IMR-90 (cell line): ENCODE measurements at regions not wholly inside any gene's neighbourhood (a gene's known extent, or its start where the extent isn't known, plus 50 kb on each side); places are given as distances from the start of the nearest gene placed in this dataset.

ENCODE experiments used
- ATAC-seq: fragments of 200-7000 bp; cut with Tn5 transposase; 2 replicates; pipeline ENCODE4 v1.9.1; 2020; ENCODE audit warnings: low read depth, mild to moderate bottlenecking, moderate library complexity
- BruUV-seq: library from RNA; stranded (reverse); fragments of 400-500 nt; replicated peaks from 2 replicates; lab custom pipeline; 2021; lab: Mats Ljungman, UMichigan
- CTCF ChIA-PET: fragments of 300-600 bp; formaldehyde crosslinking; extraction: SDS; loops from one replicate; lab custom pipeline; 2021; ENCODE audit warnings: antibody characterized with exemption; lab: Yijun Ruan, JAX
- POLR2A ChIA-PET: fragments of 300-600 bp; sonication (Branson Sonifier 250); formaldehyde crosslinking; loops from one replicate; lab custom pipeline; 2022; ENCODE audit warnings: antibody characterized with exemption; ENCODE audit not compliant: unreplicated experiment; lab: Charles Lee
- DNase-seq: peaks from one replicate; pipeline ENCODE4 v3.0.0; 2013
- H2AFZ ChIP-seq: replicated peaks from 2 replicates; pipeline ENCODE3; 2013; ENCODE audit warnings: low read length, mild to moderate bottlenecking; ENCODE audit not compliant: poor library complexity
- H2AK5ac ChIP-seq: 2 replicates; pipeline ENCODE4 v1.6.1; 2013; ENCODE audit warnings: low read depth, low read length, inconsistent platforms
- H2AK9ac ChIP-seq: replicated peaks from 2 replicates; pipeline ENCODE3; 2013; ENCODE audit warnings: mild to moderate bottlenecking, low read depth, low read length, moderate library complexity; ENCODE audit not compliant: poor library complexity
- H2BK120ac ChIP-seq: 2 replicates; pipeline ENCODE4 v1.6.1; 2013; ENCODE audit warnings: low read depth, low read length, inconsistent platforms
- H2BK15ac ChIP-seq: 3 replicates; pipeline ENCODE4 v1.6.1; 2013; ENCODE audit warnings: low read depth, low read length, inconsistent platforms
- H2BK20ac ChIP-seq: 2 replicates; pipeline ENCODE4 v1.6.1; 2013; ENCODE audit warnings: low read depth, mild to moderate bottlenecking, inconsistent platforms, low read length, moderate library complexity
- H2BK5ac ChIP-seq: 2 replicates; pipeline ENCODE4 v1.6.1; 2013; ENCODE audit warnings: mild to moderate bottlenecking, low read depth, low read length, inconsistent platforms; ENCODE audit not compliant: poor library complexity, severe bottlenecking
- H3K14ac ChIP-seq: replicated peaks from 2 replicates; pipeline ENCODE4 v1.6.1; 2013; ENCODE audit warnings: low read depth, low read length, inconsistent platforms
- H3K18ac ChIP-seq: 2 replicates; pipeline ENCODE4 v1.6.1; 2013; ENCODE audit warnings: low read depth, low read length, control low read depth
- H3K23ac ChIP-seq: 2 replicates; pipeline ENCODE4 v1.6.1; 2013; ENCODE audit warnings: low read depth, low read length, inconsistent platforms
- H3K27ac ChIP-seq: 2 replicates; pipeline ENCODE4 v1.5.1; 2013; ENCODE audit warnings: mild to moderate bottlenecking, control low read depth, low read length; ENCODE audit not compliant: insufficient read depth
- H3K27me3 ChIP-seq: 2 replicates; pipeline ENCODE4 v1.6.1; 2013; ENCODE audit warnings: low read length; ENCODE audit not compliant: control insufficient read depth, insufficient read depth
- H3K36me3 ChIP-seq: 2 replicates; pipeline ENCODE4 v1.6.1; 2013; ENCODE audit warnings: low read length, mixed read lengths; ENCODE audit not compliant: control insufficient read depth, insufficient read depth
- H3K4ac ChIP-seq: 2 replicates; pipeline ENCODE4 v1.6.1; 2013; ENCODE audit warnings: low read depth, low read length, inconsistent platforms
- H3K4me1 ChIP-seq: 2 replicates; pipeline ENCODE4 v1.6.1; 2013; ENCODE audit warnings: low read length, mixed read lengths; ENCODE audit not compliant: control insufficient read depth, insufficient read depth
- H3K4me2 ChIP-seq: 2 replicates; pipeline ENCODE4 v1.6.1; 2013; ENCODE audit warnings: low read depth, mild to moderate bottlenecking, control low read depth, low read length, moderate library complexity
- H3K4me3 ChIP-seq: 2 replicates; pipeline ENCODE4 v1.5.1; 2013; ENCODE audit warnings: low read depth, mild to moderate bottlenecking, control low read depth, low read length, moderate library complexity; ENCODE audit not compliant: insufficient read depth
- H3K56ac ChIP-seq: 2 replicates; pipeline ENCODE4 v1.6.1; 2013; ENCODE audit warnings: low read length, inconsistent platforms; ENCODE audit not compliant: insufficient read depth; ENCODE audit errors: extremely low read depth
- H3K79me1 ChIP-seq, 2 experiments: 2 replicates each; pipeline ENCODE4 v1.6.1; 2013; ENCODE audit warnings: low read length in 2 of 2, inconsistent platforms in 1 of 2, low read depth in 1 of 2
- H3K9ac ChIP-seq: 2 replicates; pipeline ENCODE4 v1.6.1; 2013; ENCODE audit warnings: low read depth, low read length, control low read depth
- H3K9me1 ChIP-seq: 2 replicates; pipeline ENCODE4 v1.6.1; 2013; ENCODE audit warnings: low read length, inconsistent platforms; ENCODE audit not compliant: insufficient read depth
- H3K9me3 ChIP-seq: 2 replicates; pipeline ENCODE4 v1.6.1; 2013; ENCODE audit warnings: low read length; ENCODE audit not compliant: control insufficient read depth, insufficient read depth
- H4K20me1 ChIP-seq: 2 replicates; pipeline ENCODE4 v1.6.1; 2013; ENCODE audit warnings: low read length, inconsistent platforms; ENCODE audit not compliant: insufficient read depth
- H4K5ac ChIP-seq: 2 replicates; pipeline ENCODE4 v1.6.1; 2013; ENCODE audit warnings: mild to moderate bottlenecking, low read depth, low read length, control low read depth
- H4K8ac ChIP-seq, 2 experiments: 2 replicates each; pipeline ENCODE4 v1.6.1; 2013; ENCODE audit warnings: low read depth in 2 of 2, low read length in 2 of 2, control low read depth in 1 of 2, inconsistent platforms in 1 of 2
- H4K91ac ChIP-seq: 2 replicates; pipeline ENCODE4 v1.6.1; 2013; ENCODE audit warnings: low read depth, low read length, inconsistent platforms; ENCODE audit not compliant: insufficient read depth
- BHLHE40 ChIP-seq: fragments of 150-350 bp; IDR thresholded peaks from 2 replicates; pipeline ENCODE4 v1.6.1; 2016; ENCODE audit warnings: mild to moderate bottlenecking, low read depth, low read length
- CEBPB ChIP-seq: IDR thresholded peaks from 2 replicates; pipeline ENCODE4 v1.6.1; 2012; ENCODE audit warnings: low read depth, low read length, improper control_type of control experiment
- CHD1 ChIP-seq: IDR thresholded peaks from 2 replicates; pipeline ENCODE4 v1.6.1; 2012; ENCODE audit warnings: low read depth, low read length, improper control_type of control experiment
- CTCF ChIP-seq: conservative IDR thresholded peaks from 2 replicates; pipeline ENCODE4 v1.5.1; 2012; ENCODE audit warnings: mild to moderate bottlenecking, low read depth, low read length, improper control_type of control experiment
- ELK1 ChIP-seq: fragments of 150-350 bp; IDR thresholded peaks from 2 replicates; pipeline ENCODE4 v1.6.1; 2016; ENCODE audit warnings: low read depth, mild to moderate bottlenecking, low read length, moderate library complexity, borderline replicate concordance
- FOS ChIP-seq: fragments of 150-350 bp; IDR thresholded peaks from 2 replicates; pipeline ENCODE4 v1.6.1; 2016; ENCODE audit warnings: low read depth, low read length
- MAFK ChIP-seq: IDR thresholded peaks from 2 replicates; pipeline ENCODE4 v1.6.1; 2012; ENCODE audit warnings: low read depth, low read length, improper control_type of control experiment
- MAZ ChIP-seq: IDR thresholded peaks from 2 replicates; pipeline ENCODE4 v1.6.1; 2012; ENCODE audit warnings: low read depth, mild to moderate bottlenecking, low read length, improper control_type of control experiment, moderate library complexity, borderline replicate concordance
- MXI1 ChIP-seq: IDR thresholded peaks from 2 replicates; pipeline ENCODE4 v1.6.1; 2012; ENCODE audit warnings: low read depth, mild to moderate bottlenecking, low read length, moderate library complexity, borderline replicate concordance
- NFE2L2 ChIP-seq: fragments of 150-350 bp; IDR thresholded peaks from 2 replicates; pipeline ENCODE4 v1.6.1; 2016; ENCODE audit warnings: low read depth, mild to moderate bottlenecking, low read length
- POLR2A ChIP-seq: IDR thresholded peaks from 2 replicates; pipeline ENCODE4 v1.6.1; 2012; ENCODE audit warnings: mild to moderate bottlenecking, low read depth, low read length
- RAD21 ChIP-seq: IDR thresholded peaks from 2 replicates; pipeline ENCODE4 v1.6.1; 2012; ENCODE audit warnings: low read length, improper control_type of control experiment
- RCOR1 ChIP-seq: IDR thresholded peaks from 2 replicates; pipeline ENCODE4 v1.6.1; 2012; ENCODE audit warnings: mild to moderate bottlenecking, low read length, improper control_type of control experiment; ENCODE audit not compliant: insufficient replicate concordance
- RFX5 ChIP-seq: IDR thresholded peaks from 2 replicates; pipeline ENCODE4 v1.8.0; 2012; ENCODE audit warnings: low read depth, mild to moderate bottlenecking, low read length, moderate library complexity
- SMC3 ChIP-seq: fragments of 150-350 bp; IDR thresholded peaks from 2 replicates; pipeline ENCODE4 v1.6.1; 2016; ENCODE audit warnings: low read depth, mild to moderate bottlenecking, antibody characterized with exemption, low read length, moderate library complexity
- dilution Hi-C: fragments of 300-500 bp; cut with HindIII; formaldehyde crosslinking; loops from one replicate; pipeline ENCODE4 v1.14.3; 2018; ENCODE audit warnings: low sequenced_read_pairs; ENCODE audit not compliant: unreplicated experiment
- in situ Hi-C: fragments of 300-500 bp; cut with MboI; formaldehyde crosslinking; loops from 3 replicates; pipeline ENCODE4 v1.14.3; 2019; ENCODE audit warnings: low sequenced_read_pairs, inconsistent platforms, mixed read lengths
- intact Hi-C: fragments of 100-400 bp; cut with micrococcal nuclease; formaldehyde crosslinking; loops from 2 replicates; pipeline ENCODE4 v1.10.0; 2022
- TF ChIP-seq, protein P1 (sequence below): fragments of 150-350 bp; IDR thresholded peaks from 2 replicates; pipeline ENCODE4 v1.6.1; 2017; ENCODE audit warnings: mild to moderate bottlenecking, antibody characterized with exemption, low read length, low read depth

GRCh38 chr1:188317894-188318293 lies 1489.1 kb downstream of the PLA2G4A start:
- in situ Hi-C loops, result no loop called here

More at GRCh38 chr1:188317894-188318293, 1489.1 kb downstream of the PLA2G4A start:
- Histone ChIP-seq H3K4ac (no peak overlapping the region), H3K23ac (no peak overlapping the region), H3K56ac (no peak overlapping the region), H2BK20ac (no peak overlapping the region), H3K4me3 (no peak overlapping the region), H2BK15ac (no peak overlapping the region), H3K4me2 (no peak overlapping the region), H3K4me1 (no peaks in the 10 kb centered on the region), H4K91ac (no peak overlapping the region), H4K8ac (no peak overlapping the region), H3K9me1 (no peaks in the 10 kb centered on the region), H3K18ac (no peak overlapping the region), H3K36me3 (no peaks in the 10 kb centered on the region), H3K14ac (no peak overlapping the region), H3K27me3 (no peaks in the 10 kb centered on the region), H4K20me1 (no peaks in the 10 kb centered on the region), H3K9me3 (no peaks in the 10 kb centered on the region), H3K9ac (no peak overlapping the region), H2BK120ac (no peak overlapping the region), H2BK5ac (no peak overlapping the region), H3K27ac (no peak overlapping the region), H3K79me1 (no peaks in the 10 kb centered on the region), H2AK5ac (no peak overlapping the region), H2AFZ (no peak overlapping the region), H2AK9ac (no peak overlapping the region), H4K5ac (no peak overlapping the region)
- ATAC-seq (no peak), DNase-seq (no peak)
- ChIA-PET CTCF (no interaction called here), POLR2A (no interaction called here)
- no TSS peak for BruUV-seq
- TF ChIP-seq ELK1 (no peak), MAFK (no peak), MXI1 (no peak), CTCF (no peak), CEBPB (no peak), CHD1 (no peak), POLR2A (no peak), BHLHE40 (no peak), NFE2L2 (no peak), RCOR1 (no peak), MAZ (no peak), FOS (no peak), RAD21 (no peak), SMC3 (no peak), RFX5 (no peak)
- TF ChIP-seq, protein P1, sequence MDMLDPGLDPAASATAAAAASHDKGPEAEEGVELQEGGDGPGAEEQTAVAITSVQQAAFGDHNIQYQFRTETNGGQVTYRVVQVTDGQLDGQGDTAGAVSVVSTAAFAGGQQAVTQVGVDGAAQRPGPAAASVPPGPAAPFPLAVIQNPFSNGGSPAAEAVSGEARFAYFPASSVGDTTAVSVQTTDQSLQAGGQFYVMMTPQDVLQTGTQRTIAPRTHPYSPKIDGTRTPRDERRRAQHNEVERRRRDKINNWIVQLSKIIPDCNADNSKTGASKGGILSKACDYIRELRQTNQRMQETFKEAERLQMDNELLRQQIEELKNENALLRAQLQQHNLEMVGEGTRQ, result no peak
- intact Hi-C loops, result no loop called here
- dilution Hi-C loops, result no loop called here
